Subcutaneous abdominal adipose tissue (tissue), 5 donors: ENCODE measurements at regions not wholly inside any gene's neighbourhood (a gene's known extent, or its start where the extent isn't known, plus 50 kb on each side); places are given as distances from the start of the nearest gene placed in this dataset.

Experiments
- H3K27ac ChIP-seq: one replicate; pipeline ENCODE4 v1.7.0; 2013; ENCODE audit warnings: low read depth, mild to moderate bottlenecking, inconsistent platforms, low read length, moderate library complexity
- H3K27me3 ChIP-seq, 5 donors: one replicate each; pipeline ENCODE4 v1.7.0; 2013; ENCODE audit warnings: low read length in 5 of 5, inconsistent platforms in 1 of 5; ENCODE audit not compliant: control insufficient read depth in 5 of 5, insufficient read depth in 4 of 5
- H3K36me3 ChIP-seq, 5 donors: one replicate each; pipeline ENCODE4 v1.7.0; 2013; ENCODE audit warnings: low read length in 5 of 5; ENCODE audit not compliant: control insufficient read depth in 5 of 5, insufficient read depth in 5 of 5
- H3K4me1 ChIP-seq, 5 donors: one replicate each; pipeline ENCODE4 v1.7.0; 2013; ENCODE audit warnings: low read length in 5 of 5, mild to moderate bottlenecking in 3 of 5, moderate library complexity in 1 of 5; ENCODE audit not compliant: control insufficient read depth in 5 of 5, insufficient read depth in 5 of 5
- H3K4me3 ChIP-seq, 5 donors: one replicate each; pipeline ENCODE4 v1.7.0; 2013; ENCODE audit warnings: low read length in 5 of 5, low read depth in 1 of 5
- H3K9ac ChIP-seq, 5 donors: one replicate each; pipeline ENCODE4 v1.7.0; 2013; ENCODE audit warnings: low read length in 5 of 5, mild to moderate bottlenecking in 4 of 5, moderate library complexity in 3 of 5
- H3K9me3 ChIP-seq, 5 donors: one replicate each; pipeline ENCODE4 v1.7.0; 2013; ENCODE audit warnings: low read length in 5 of 5; ENCODE audit not compliant: control insufficient read depth in 5 of 5
- donor health status: healthy.
- donor health status: healthy.
- donor health status: healthy.
- donor health status: healthy.
- donor health status: healthy.

- Histone ChIP-seq H3K4me3 (no peak overlapping the region), H3K9ac (no peak overlapping the region), H3K4me1 (no peaks in the 10 kb centered on the region), H3K27me3 (peaks cover 0 to 9% (median 0%) of the 10 kb centered on the region in 5 donors), H3K27ac (no peak overlapping the region), H3K9me3 (no peaks in the 10 kb centered on the region), H3K36me3 (no peaks in the 10 kb centered on the region)
Observed at GRCh38 chr16:55248058-55248457, 75.9 kb upstream of the IRX6 start.

- Histone ChIP-seq H3K9me3 (peaks cover 0 to under 1% (median 0%) of the 10 kb centered on the region in 5 donors), H3K9ac (no peak overlapping the region), H3K36me3 (no peaks in the 10 kb centered on the region)
Observed at GRCh38 chr16:55248494-55248893, 75.5 kb upstream of the IRX6 start.

GRCh38 chr16:55249361-55249760, 74.6 kb upstream of the IRX6 start:
- Histone ChIP-seq H3K9ac (no peak overlapping the region), H3K4me1 (no peaks in the 10 kb centered on the region), H3K9me3 (peaks cover 0 to 6% (median 0%) of the 10 kb centered on the region in 5 donors), H3K27me3 (peaks cover 0 to 9% (median 0%) of the 10 kb centered on the region in 5 donors), H3K36me3 (no peaks in the 10 kb centered on the region), H3K27ac (no peak overlapping the region), H3K4me3 (no peak overlapping the region)

More at GRCh38 chr16:55248494-55248893, 75.5 kb upstream of the IRX6 start:
- no peak overlapping the region for H3K27ac ChIP-seq
- no peaks in the 10 kb centered on the region for H3K4me1 ChIP-seq
- H3K27me3 ChIP-seq = peaks cover 0 to 9% (median 0%) of the 10 kb centered on the region in 5 donors
- H3K4me3 ChIP-seq = no peak overlapping the region

GRCh38 chr16:55249936-55250335, 74.1 kb upstream of the IRX6 start:
- no peaks in the 10 kb centered on the region for H3K36me3 ChIP-seq
- H3K27me3 ChIP-seq = peaks cover 0 to 8% (median 0%) of the 10 kb centered on the region in 5 donors
- no peak overlapping the region for H3K9ac ChIP-seq
- no peaks in the 10 kb centered on the region for H3K4me1 ChIP-seq
- H3K4me3 ChIP-seq = no peak overlapping the region
- peaks cover 0 to 6% (median 0%) of the 10 kb centered on the region in 5 donors for H3K9me3 ChIP-seq
- H3K27ac ChIP-seq = no peak overlapping the region

- Histone ChIP-seq H3K36me3 (no peaks in the 10 kb centered on the region), H3K27me3 (peaks cover 0 to 2% (median 0%) of the 10 kb centered on the region in 5 donors), H3K4me3 (no peak overlapping the region), H3K27ac (no peak overlapping the region), H3K9me3 (peaks cover 0 to 6% (median 0%) of the 10 kb centered on the region in 5 donors), H3K9ac (no peak overlapping the region), H3K4me1 (no peaks in the 10 kb centered on the region)
Observed at GRCh38 chr16:55250701-55251100, 73.3 kb upstream of the IRX6 start.

- Histone ChIP-seq H3K4me1 (peaks cover 0 to 4% (median 0%) of the 10 kb centered on the region in 5 donors), H3K9ac (no peak overlapping the region), H3K27me3 (peaks cover 0 to 2% (median 0%) of the 10 kb centered on the region in 5 donors), H3K4me3 (no peak overlapping the region), H3K27ac (no peak overlapping the region), H3K36me3 (no peaks in the 10 kb centered on the region), H3K9me3 (peaks cover 0 to 6% (median 0%) of the 10 kb centered on the region in 5 donors)
Observed at GRCh38 chr16:55251151-55251550, 72.9 kb upstream of the IRX6 start.

- H3K4me3 ChIP-seq = no peak overlapping the region
- H3K9me3 ChIP-seq = peaks cover 0 to 6% (median 0%) of the 10 kb centered on the region in 5 donors
- H3K27ac ChIP-seq = no peak overlapping the region
- peaks cover 0 to 9% (median 0%) of the 10 kb centered on the region in 5 donors for H3K4me1 ChIP-seq
- H3K27me3 ChIP-seq = peaks cover 0 to 2% (median 0%) of the 10 kb centered on the region in 5 donors
- H3K9ac ChIP-seq = no peak overlapping the region
- H3K36me3 ChIP-seq = no peaks in the 10 kb centered on the region
Observed at GRCh38 chr16:55252577-55252976, 71.4 kb upstream of the IRX6 start.

GRCh38 chr16:55253987-55254386, 70.0 kb upstream of the IRX6 start:
- Histone ChIP-seq H3K9me3 (peaks cover 0 to 6% (median 0%) of the 10 kb centered on the region in 5 donors), H3K4me3 (no peak overlapping the region), H3K36me3 (no peaks in the 10 kb centered on the region), H3K27me3 (peaks cover 0 to 2% (median 0%) of the 10 kb centered on the region in 5 donors), H3K27ac (no peak overlapping the region), H3K9ac (no peak overlapping the region), H3K4me1 (peaks cover 0 to 9% (median 4%) of the 10 kb centered on the region in 5 donors)

GRCh38 chr16:55255733-55256282, 68.2 kb upstream of the IRX6 start:
- H3K36me3 ChIP-seq = no peaks in the 10 kb centered on the region
- no peak overlapping the region for H3K9ac ChIP-seq
- no peak overlapping the region for H3K27ac ChIP-seq
- peaks cover 0 to 6% (median 0%) of the 10 kb centered on the region in 5 donors for H3K9me3 ChIP-seq
- no peak overlapping the region for H3K4me3 ChIP-seq
- H3K27me3 ChIP-seq = no peaks in the 10 kb centered on the region
- H3K4me1 ChIP-seq = peaks cover 0 to 9% (median 4%) of the 10 kb centered on the region in 5 donors

GRCh38 chr16:55256412-55257016, 67.5 kb upstream of the IRX6 start:
- Histone ChIP-seq H3K36me3 (no peaks in the 10 kb centered on the region), H3K27ac (no peak overlapping the region), H3K9ac (no peak overlapping the region), H3K27me3 (no peaks in the 10 kb centered on the region), H3K9me3 (peaks cover 0 to 6% (median 0%) of the 10 kb centered on the region in 5 donors), H3K4me3 (peak overlapping the region in 1 of 5 donors; percentile 36), H3K4me1 (peaks cover 0 to 9% (median 4%) of the 10 kb centered on the region in 5 donors)
